Activated CD4-positive, alpha-beta T cell treated with anti-CD3 and anti-CD28 coated beads for 4 hours (primary cell): ENCODE measurements at regions not wholly inside any gene's neighbourhood (a gene's known extent, or its start where the extent isn't known, plus 50 kb on each side); places are given as distances from the start of the nearest gene placed in this dataset.
"Not testable (repeated sequence)": the region's sequence is repeated elsewhere in the genome, so short reads cannot be mapped to it uniquely, and the experiment has no call there.

ENCODE experiments used
- DNase-seq, 2 donors: peaks; one replicate each; pipeline ENCODE4 v3.0.0-alpha.2; 2020

- DNase-seq: no peak
These were observed 80.7 kb upstream of the CCDC167 start for GRCh38 chr6:37580176-37580955.

DNA sequence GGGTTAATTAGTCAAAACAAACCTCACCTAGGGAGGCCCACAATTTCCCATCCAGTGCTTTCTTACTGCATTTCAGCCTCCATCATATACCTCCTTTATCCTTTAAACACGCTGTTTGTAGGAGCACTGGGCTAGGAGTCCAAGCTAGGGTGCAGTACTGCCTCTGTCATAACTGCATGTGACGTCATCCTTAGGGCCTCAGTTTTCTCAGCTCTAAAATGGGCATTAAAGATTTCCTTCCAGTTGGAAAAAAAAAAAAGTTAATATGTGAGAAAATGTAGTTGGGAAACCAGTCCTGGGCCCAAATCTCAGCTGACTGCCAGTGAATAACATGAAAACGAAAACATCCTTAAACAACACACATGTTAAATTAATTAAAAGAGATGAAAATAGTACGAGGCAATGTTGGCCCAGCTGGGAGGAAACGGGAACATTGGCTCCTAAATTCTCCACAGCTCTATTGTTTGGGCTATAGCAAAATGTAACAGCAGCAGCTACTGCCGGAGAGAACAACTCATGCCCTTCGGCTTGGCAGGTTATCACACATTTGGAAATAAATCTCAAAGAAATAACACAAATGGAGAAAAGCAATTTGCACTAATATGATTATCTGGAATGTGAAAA lies 79.9 kb upstream of the CCDC167 start:
- DNase-seq: no peak

DNA sequence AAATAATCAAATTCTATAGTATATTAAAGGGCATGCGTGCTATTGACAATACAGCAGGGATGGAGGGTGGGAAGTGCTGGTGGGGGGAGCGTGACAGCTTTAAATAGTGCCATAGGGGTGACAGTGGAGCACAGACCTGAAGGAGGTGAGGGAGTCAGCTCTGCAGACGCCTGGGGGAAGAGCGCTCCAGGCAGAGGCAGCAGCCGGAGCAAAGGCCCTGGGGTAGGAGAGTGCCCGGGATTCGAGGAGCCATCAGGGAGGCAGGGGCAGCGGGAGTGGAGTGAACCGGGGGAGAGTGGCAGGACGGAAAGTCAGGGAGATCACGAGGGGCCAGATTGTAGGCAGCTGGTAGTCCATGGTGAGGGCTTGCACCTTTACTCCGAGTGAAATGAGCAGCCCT lies 78.4 kb upstream of the CCDC167 start:
- no peak for DNase-seq

DNA sequence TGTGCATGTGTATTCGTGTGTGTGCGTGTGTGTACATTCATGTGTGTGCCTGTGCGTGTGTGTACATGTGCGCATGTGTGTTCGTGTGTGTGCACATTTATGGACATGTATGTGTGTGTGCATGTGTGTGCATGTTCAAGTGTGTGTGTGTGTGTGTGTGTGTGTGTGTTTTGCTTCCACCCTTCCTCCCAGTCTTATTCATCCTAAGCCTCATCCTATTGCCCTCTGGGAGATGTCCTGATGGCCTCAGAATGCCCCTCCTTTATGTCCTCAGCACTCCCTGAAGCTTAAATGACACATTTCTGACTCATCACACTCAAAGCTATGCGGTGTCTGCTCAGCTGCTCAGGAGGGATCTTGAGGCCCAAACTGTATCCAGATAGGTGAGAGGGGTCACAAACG lies 76.6 kb upstream of the CCDC167 start:
- no peak for DNase-seq

GRCh38 chr6:37575221-37575620 lies 75.5 kb upstream of the CCDC167 start:
- DNase-seq: no peak

DNA sequence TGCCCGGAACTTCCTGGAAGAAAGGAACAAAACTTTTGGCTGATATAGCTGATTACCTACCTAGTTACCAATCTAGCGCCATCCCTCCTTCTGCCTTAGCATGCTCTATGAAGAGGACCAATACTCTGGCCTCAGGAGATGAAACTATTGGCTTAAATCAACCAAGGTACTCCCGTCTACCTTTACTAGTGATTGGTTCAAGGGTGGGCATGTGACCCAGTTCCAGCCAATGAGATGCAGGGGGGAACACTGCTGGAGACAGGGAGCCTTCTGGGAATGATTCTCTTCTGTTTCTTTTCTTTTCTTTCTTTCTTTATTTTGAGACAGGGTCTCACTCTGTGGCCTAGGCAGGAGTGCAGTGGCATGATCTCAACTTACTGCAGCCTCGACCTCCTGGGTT lies 72.6 kb upstream of the CCDC167 start:
- no peak for DNase-seq

DNA sequence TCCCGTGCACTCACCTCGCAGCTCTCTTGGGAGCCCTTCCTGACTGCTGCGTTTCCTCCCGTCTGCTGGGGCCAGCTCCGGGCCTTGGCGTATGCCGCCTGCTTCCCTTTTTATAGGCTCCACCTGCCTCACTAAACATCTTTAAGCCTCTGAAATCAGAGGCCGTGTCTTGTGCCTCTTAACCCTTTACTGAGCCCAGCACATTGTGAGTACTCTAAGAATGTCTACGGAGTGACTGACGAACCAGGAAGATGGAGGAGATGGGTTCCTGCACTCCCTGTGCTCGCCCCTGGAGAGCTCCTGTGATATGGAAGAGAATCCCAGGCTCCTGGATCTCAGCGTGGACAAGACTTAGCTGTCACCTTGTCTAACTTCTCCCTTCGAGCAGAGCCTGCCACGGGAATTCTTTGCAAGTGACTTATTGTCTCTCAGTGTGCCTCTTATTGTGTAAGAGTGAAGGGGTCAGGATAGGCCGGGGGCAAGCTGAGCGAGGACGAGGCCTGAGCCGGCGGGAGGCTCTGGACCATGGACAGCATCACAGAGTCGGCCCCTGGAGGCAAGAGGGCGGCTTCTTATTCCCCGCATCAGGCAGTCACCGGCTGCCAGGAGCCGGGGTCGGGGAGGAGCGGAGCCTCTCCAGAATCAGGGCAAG lies 70.9 kb upstream of the CCDC167 start:
- no peak for DNase-seq

GRCh38 chr6:37569743-37570481 lies 70.2 kb upstream of the CCDC167 start:
- no peak for DNase-seq

- DNase-seq: no peak
These were observed 69.6 kb upstream of the CCDC167 start for GRCh38 chr6:37569317-37569716.

DNA sequence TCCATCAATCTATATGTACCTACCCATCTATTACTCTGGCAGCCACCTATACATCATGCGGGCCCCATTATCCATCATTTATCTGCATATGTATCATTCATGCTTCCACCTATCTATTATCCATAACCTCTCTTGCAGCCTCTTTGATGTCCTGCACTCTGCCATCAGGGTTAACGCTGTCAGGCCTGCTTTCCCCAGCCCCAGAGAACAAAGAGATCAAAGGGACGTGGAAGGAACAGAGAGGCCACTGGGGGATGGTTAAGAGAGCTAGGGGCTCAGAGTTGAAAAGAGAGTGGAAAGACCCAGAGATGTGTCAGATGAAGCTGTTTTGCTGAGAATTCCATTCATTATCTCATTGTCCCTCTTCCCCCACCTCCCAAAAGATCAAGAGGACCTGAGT lies 67.3 kb upstream of the CCDC167 start:
- DNase-seq: no peak

DNA sequence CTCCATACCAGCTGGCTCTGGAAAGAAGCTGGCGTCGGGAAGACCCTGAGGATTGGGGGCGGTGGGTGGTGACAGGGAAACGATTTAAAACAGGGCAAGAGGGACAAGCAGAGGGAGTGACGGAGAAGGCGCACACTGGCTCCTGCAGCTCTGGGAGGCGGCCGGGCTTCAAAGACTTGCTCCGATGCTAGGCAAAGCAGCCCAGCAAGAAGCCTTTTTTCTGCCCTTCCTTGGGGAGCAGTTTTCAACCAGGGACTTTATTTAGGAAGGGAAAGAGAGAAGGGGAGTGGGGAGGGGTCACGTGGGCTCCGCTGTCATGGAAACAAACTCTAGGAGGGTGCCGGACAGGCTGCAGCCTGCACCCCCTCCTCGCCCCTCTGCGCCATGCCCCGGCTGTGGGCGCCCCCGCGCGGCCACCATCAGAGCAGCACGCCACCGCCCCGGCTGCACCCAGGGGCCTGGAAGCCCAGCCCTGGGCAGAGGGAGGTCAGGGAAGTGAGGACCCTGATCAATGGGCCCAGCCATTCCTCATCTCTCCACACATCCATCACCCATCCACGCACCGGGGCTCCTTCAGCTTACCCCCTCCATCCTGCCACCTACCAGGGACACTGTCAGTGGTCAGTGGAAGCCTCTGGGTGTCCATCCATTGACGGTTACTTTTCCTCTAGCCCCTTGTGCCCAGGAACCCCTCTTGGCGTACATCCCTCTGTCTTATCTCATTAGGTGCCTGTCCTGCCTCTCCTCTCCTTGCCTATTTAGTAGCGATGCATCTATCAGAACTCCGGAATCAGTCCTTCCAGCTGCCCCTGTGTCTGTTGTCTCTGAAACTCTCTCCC lies 66.6 kb upstream of the CCDC167 start:
- DNase-seq: peak; percentile 57 to 74

DNA sequence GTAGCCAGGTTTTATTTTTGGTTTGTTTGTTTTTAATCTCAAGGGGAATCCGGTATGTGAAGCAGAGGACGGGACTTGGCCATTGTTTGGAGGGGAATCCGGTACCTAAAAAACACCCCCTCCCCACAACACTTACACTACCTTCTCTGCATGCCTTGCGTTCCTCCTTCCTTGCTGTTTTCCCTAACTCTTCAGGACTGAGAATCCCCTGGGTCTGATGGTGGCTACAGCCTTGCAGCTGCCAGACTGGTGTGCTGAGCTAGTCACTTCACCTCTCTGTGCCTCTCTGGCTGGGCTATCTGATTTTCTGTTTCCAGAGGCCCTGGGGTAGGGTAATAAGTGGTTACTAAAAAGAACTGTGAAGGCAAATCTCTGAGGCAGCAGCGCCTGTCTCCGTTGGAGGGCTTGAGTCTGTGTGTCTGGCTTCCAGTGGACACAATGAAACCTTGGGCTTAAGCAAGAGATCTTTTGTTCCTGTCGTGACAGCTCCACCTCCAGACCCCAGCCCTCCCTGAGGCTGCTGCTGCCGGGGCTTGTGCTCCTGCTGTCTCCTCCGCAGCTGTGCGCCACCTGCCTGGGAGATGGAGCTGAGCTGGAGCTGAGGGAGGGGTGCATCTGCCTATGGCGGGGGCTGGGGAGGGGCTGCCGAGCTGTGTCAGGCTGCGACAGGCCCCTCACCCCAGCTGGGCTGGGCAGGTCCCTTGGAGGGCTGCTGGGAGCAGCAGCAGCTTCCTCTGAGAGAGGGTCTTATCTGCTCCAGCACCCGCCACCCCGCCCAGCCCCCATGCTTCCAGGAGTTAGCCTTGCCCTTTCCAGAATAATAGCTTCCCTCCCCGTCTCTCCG lies 65.8 kb upstream of the CCDC167 start:
- DNase-seq: no peak

DNA sequence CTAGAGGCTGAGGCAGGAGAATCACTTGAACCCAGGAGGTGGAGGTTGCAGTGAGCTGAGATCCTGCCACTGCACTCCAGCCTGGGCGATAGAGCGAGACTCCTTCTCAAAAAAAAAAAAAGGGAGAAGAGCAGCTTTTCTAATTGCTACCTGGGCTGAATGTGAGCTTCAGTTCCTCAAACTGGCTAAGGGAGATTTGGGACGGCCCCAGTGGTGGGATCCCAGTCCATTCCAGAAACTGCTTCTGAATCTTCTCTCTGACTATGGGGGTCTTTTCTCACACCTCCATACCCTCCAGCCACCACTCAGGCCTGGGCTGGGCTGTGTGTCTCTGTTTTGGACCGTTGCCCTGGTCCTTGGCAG lies 63.2 kb upstream of the CCDC167 start:
- not testable (repeated sequence) for DNase-seq

GRCh38 chr6:37561361-37561760 lies 61.7 kb upstream of the CCDC167 start:
- DNase-seq: no peak

- no peak for DNase-seq
These were observed 61.0 kb upstream of the CCDC167 start for GRCh38 chr6:37560737-37561103.

- no peak for DNase-seq
These were observed 59.8 kb upstream of the CCDC167 start for GRCh38 chr6:37559501-37559900.

- DNase-seq: no peak
These were observed 59.4 kb upstream of the CCDC167 start for GRCh38 chr6:37559050-37559449.

DNA sequence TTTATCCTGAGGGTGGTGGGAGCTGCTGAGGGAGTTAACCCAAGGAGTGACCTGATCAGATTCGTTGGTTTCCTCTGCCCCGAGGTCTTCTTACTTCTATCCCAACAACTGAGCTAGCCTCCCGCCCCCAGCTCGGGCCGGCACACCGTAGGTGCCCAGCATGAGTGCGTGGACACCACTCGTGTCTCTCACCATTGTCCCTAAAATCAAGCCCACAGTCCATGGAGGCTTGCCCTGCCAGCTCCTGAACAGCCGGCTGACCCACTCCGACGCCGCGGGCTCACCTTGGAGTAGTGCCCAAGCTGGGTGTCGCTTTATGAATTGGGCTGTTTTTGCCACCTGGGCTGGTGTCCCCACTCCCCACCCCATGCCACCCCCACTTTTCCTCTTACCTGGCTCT lies 59.0 kb upstream of the CCDC167 start:
- no peak for DNase-seq

DNA sequence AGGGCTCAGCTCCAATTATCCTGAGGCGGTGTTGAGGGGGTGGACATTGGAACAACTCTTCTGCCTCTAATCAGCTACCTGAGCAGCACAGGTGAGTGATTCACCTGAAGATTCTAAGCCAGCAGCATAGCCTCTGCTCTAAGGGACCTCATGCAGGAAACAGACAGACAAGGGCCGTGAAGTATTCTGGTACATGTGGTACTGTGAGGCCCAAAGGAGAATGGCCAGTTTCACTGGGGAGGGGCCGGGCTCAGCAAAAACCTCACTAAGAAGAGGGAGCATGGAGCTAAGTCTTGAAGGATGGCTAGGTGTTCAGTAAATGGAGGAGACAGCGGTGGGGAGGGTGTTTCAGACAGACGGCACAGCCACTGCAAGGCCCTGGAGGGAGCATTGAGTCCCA lies 58.5 kb upstream of the CCDC167 start:
- no peak for DNase-seq

GRCh38 chr6:37557645-37558114 lies 58.0 kb upstream of the CCDC167 start:
- DNase-seq: no peak

GRCh38 chr6:37556881-37557644 lies 57.4 kb upstream of the CCDC167 start:
- DNase-seq: no peak
